GM23338 (cell line): ENCODE measurements at regions not wholly inside any gene's neighbourhood (a gene's known extent, or its start where the extent isn't known, plus 50 kb on each side); places are given as distances from the start of the nearest gene placed in this dataset.

Source experiments
- CREB1 ChIP-seq: fragments of 250-450 bp; sonication (Bioruptor Pico); IDR thresholded peaks from 2 replicates; pipeline ENCODE4 v1.5.0; 2020; ENCODE audit warnings: low read depth, mild to moderate bottlenecking, moderate library complexity
- CTCF ChIP-seq, 2 experiments: fragments of 200-600 bp in 1 of 2; sonication (generic) in 1 of 2; conservative IDR thresholded peaks; 2 replicates each; pipeline versions ENCODE4 v1.5.1 to v1.6.1; 2016 to 2017; ENCODE audit warnings: antibody characterized with exemption in 2 of 2, low read depth in 2 of 2, mild to moderate bottlenecking in 2 of 2, moderate library complexity in 1 of 2
- EZH2 ChIP-seq: fragments of 200-600 bp; sonication (generic); IDR thresholded peaks from one replicate; pipeline ENCODE4 v1.8.0; 2017; ENCODE audit warnings: antibody characterized with exemption, mild to moderate bottlenecking, low read depth; ENCODE audit not compliant: unreplicated experiment
- EZH2phosphoT487 ChIP-seq: fragments of 200-600 bp; sonication (generic); IDR thresholded peaks from one replicate; pipeline ENCODE4 v1.8.1; 2018; ENCODE audit warnings: antibody characterized with exemption; ENCODE audit not compliant: unreplicated experiment
- JUNB ChIP-seq: IDR thresholded peaks from one replicate; pipeline ENCODE4 v1.6.1; 2016; ENCODE audit warnings: antibody characterized with exemption; ENCODE audit not compliant: unreplicated experiment
- POLR2AphosphoS5 ChIP-seq: IDR thresholded peaks from 2 replicates; pipeline ENCODE4 v1.6.1; 2016; ENCODE audit warnings: antibody characterized with exemption, low read depth
- REST ChIP-seq: IDR thresholded peaks from one replicate; pipeline ENCODE4 v1.6.1; 2018; ENCODE audit warnings: antibody characterized with exemption; ENCODE audit not compliant: unreplicated experiment
- STAT1 ChIP-seq: IDR thresholded peaks from one replicate; pipeline ENCODE4 v1.6.1; 2016; ENCODE audit warnings: antibody characterized with exemption; ENCODE audit not compliant: unreplicated experiment
- ZNF114 ChIP-seq: fragments of 250-450 bp; sonication (Bioruptor Pico); IDR thresholded peaks from 2 replicates; pipeline ENCODE4 v1.5.0; 2020; ENCODE audit warnings: mild to moderate bottlenecking, moderate library complexity
- ZNF331 ChIP-seq: fragments of 250-450 bp; sonication (Bioruptor Pico); IDR thresholded peaks from 2 replicates; pipeline ENCODE4 v1.5.0; 2020; ENCODE audit warnings: low read depth, mild to moderate bottlenecking, moderate library complexity
- TF ChIP-seq, protein P1 (sequence below): IDR thresholded peaks from 2 replicates; pipeline ENCODE4 v1.6.1; 2016; ENCODE audit warnings: antibody characterized with exemption
- TF ChIP-seq, protein P2 (sequence below): fragments of 250-450 bp; sonication (Bioruptor Pico); IDR thresholded peaks from 2 replicates; pipeline ENCODE4 v1.5.0; 2020; ENCODE audit warnings: mild to moderate bottlenecking, moderate library complexity

- TF ChIP-seq CTCF (conservative IDR thresholded peaks at IDR 0.05; ENCODE audit: low read depth in 2 of 2), result no peak
- TF ChIP-seq EZH2, result no peak
- TF ChIP-seq STAT1, result no peak
- no peak for TF ChIP-seq POLR2AphosphoS5
- TF ChIP-seq REST, result no peak
- no peak for TF ChIP-seq ZNF331 (CRISPR knock-in tag)
- TF ChIP-seq EZH2phosphoT487, result no peak
- no peak for TF ChIP-seq JUNB
- TF ChIP-seq CREB1 (CRISPR knock-in tag), result no peak
- TF ChIP-seq, protein P1, sequence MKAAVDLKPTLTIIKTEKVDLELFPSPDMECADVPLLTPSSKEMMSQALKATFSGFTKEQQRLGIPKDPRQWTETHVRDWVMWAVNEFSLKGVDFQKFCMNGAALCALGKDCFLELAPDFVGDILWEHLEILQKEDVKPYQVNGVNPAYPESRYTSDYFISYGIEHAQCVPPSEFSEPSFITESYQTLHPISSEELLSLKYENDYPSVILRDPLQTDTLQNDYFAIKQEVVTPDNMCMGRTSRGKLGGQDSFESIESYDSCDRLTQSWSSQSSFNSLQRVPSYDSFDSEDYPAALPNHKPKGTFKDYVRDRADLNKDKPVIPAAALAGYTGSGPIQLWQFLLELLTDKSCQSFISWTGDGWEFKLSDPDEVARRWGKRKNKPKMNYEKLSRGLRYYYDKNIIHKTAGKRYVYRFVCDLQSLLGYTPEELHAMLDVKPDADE, result no peak
- no peak for TF ChIP-seq ZNF114
- TF ChIP-seq, protein P2, sequence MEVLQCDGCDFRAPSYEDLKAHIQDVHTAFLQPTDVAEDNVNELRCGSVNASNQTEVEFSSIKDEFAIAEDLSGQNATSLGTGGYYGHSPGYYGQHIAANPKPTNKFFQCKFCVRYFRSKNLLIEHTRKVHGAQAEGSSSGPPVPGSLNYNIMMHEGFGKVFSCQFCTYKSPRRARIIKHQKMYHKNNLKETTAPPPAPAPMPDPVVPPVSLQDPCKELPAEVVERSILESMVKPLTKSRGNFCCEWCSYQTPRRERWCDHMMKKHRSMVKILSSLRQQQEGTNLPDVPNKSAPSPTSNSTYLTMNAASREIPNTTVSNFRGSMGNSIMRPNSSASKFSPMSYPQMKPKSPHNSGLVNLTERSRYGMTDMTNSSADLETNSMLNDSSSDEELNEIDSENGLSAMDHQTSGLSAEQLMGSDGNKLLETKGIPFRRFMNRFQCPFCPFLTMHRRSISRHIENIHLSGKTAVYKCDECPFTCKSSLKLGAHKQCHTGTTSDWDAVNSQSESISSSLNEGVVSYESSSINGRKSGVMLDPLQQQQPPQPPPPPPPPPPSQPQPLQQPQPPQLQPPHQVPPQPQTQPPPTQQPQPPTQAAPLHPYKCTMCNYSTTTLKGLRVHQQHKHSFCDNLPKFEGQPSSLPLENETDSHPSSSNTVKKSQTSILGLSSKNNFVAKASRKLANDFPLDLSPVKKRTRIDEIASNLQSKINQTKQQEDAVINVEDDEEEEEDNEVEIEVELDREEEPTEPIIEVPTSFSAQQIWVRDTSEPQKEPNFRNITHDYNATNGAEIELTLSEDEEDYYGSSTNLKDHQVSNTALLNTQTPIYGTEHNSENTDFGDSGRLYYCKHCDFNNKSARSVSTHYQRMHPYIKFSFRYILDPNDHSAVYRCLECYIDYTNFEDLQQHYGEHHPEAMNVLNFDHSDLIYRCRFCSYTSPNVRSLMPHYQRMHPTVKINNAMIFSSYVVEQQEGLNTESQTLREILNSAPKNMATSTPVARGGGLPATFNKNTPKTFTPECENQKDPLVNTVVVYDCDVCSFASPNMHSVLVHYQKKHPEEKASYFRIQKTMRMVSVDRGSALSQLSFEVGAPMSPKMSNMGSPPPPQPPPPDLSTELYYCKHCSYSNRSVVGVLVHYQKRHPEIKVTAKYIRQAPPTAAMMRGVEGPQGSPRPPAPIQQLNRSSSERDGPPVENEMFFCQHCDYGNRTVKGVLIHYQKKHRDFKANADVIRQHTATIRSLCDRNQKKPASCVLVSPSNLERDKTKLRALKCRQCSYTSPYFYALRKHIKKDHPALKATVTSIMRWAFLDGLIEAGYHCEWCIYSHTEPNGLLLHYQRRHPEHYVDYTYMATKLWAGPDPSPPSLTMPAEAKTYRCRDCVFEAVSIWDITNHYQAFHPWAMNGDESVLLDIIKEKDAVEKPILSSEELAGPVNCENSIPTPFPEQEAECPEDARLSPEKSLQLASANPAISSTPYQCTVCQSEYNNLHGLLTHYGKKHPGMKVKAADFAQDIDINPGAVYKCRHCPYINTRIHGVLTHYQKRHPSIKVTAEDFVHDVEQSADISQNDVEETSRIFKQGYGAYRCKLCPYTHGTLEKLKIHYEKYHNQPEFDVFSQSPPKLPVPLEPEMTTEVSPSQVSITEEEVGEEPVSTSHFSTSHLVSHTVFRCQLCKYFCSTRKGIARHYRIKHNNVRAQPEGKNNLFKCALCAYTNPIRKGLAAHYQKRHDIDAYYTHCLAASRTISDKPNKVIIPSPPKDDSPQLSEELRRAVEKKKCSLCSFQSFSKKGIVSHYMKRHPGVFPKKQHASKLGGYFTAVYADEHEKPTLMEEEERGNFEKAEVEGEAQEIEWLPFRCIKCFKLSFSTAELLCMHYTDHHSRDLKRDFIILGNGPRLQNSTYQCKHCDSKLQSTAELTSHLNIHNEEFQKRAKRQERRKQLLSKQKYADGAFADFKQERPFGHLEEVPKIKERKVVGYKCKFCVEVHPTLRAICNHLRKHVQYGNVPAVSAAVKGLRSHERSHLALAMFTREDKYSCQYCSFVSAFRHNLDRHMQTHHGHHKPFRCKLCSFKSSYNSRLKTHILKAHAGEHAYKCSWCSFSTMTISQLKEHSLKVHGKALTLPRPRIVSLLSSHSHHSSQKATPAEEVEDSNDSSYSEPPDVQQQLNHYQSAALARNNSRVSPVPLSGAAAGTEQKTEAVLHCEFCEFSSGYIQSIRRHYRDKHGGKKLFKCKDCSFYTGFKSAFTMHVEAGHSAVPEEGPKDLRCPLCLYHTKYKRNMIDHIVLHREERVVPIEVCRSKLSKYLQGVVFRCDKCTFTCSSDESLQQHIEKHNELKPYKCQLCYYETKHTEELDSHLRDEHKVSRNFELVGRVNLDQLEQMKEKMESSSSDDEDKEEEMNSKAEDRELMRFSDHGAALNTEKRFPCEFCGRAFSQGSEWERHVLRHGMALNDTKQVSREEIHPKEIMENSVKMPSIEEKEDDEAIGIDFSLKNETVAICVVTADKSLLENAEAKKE (CRISPR knock-in tag), result no peak
These were observed 376.9 kb upstream of the TMEFF2 start for GRCh38 chr2:192571636-192572035.
